ENCODE measurements at regions not wholly inside any gene's neighbourhood (a gene's known extent, or its start where the extent isn't known, plus 50 kb on each side); places are given as distances from the start of the nearest gene placed in this dataset.

GRCh38 chr6:23323897-23324296, 754.5 kb downstream of the HDGFL1 start:
- DNase-seq, result no peak

GRCh38 chr6:23325065-23325464, 755.7 kb downstream of the HDGFL1 start:
- DNase-seq, result no peak

- no peak for DNase-seq
Observed at GRCh38 chr6:23327621-23328020, 758.3 kb downstream of the HDGFL1 start.

DNA sequence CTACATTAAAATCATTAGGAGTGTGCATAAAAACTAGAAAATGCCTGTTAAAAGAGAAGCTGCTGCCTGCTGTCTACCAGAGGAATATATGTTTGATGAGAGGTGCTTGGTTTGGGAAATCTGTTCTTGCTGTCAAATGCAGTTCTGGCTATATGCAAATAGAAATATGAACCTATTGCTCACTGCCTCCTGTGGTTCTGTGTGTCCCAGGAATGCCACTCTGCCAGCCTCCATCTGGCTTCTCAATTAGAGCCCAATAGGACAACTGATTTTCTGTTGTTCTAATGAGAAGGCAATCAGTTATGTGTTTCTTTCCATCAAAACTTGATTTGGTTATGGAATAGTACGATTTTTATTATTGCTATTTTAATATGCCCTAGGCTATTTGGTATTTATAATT, 759.7 kb downstream of the HDGFL1 start:
- no peak for DNase-seq

DNA sequence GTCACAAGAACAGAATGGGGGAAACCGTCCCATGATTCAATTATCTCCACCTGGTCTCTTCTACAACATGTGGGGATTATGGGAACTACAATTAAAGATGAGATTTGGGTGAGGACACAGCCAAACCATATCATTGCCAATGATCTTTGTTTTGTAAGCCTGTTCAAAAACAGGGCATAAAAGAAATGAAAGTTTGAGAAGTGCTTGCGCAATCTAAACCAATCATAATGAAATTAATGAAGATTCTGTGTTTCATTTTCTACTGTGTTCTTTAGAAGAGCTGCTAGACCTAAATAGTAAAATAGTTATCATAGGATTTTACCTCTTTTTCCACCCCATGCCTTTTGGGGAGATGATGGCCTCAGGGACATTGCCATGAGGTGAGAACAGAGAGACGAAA, 761.3 kb downstream of the HDGFL1 start:
- no peak for DNase-seq

DNA sequence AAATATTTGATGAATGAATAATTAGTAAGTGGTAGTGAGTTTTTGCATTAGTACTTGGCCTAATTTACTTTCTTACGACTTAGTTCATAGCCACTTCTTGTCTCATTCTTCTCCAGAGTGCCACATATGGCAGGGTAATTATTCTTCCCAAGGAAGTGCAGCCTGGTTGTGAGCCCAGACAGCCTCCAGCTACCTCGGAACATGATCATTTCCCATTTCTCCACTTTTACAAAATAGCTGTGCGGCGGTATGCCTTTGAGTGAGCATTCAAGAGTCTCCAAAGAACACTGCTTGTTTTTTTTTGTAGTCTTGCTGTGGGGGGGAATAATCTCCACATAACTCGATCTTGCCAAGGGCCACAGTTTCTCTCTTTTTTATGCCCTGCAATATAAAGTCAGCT, 765.0 kb downstream of the HDGFL1 start:
- no peak for DNase-seq

DNA sequence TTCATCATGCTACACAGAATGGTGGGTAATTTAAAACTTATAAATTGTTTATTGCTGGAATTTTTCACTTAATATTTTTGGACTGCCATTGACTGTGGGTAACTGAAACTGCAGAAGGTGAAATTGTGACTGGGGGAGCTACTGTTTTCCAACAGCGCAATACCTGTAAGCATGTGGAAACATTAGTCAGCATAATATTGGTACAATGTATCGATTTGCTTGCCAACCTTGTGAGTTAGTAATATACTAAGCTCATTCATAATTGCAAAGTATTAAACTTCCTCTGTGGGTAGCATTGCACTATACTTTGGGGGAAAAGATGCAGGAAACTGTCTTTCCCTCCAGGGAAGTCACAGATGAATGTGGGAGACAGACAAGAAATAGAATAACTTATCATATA, 766.5 kb downstream of the HDGFL1 start:
- no peak for DNase-seq

DNA sequence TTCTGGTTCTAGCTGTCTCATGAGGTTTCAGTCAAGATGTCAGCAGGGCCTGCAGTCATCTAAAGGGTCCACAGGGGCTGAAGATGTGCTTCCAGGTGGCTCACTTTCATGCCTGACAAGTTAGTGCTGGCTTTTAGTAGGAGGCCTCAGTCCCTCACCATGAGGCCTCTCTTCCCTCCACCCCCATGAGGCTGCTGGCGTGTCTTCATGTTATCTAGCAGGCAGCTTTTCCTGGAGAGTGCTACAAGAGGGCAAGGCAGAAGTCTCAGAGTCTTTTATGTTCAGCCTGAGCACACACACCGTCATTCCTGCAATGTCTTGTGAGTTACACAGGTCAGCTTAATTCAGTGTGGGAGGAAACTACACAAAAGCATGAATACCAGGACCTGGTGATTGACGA, 769.9 kb downstream of the HDGFL1 start:
- no peak for DNase-seq

DNA sequence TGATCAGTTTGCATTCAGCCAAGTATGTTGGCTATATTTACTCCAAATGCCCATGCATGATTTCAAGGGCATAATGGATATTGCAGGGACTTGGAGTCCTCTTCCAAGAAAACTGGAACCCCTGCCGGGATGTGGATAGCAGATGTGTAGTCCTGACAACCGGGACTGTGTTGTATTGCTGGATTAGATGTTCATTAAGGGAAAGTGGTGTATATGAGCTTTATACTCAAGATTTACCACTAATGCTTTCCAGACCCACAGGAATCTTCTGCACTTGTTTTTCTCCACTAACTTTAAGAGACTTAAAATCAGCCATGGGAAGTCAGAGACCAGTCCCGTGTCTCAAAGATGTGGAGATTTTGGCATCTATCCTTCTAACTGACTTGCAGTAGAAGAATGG, 770.9 kb downstream of the HDGFL1 start:
- DNase-seq, result no peak

DNA sequence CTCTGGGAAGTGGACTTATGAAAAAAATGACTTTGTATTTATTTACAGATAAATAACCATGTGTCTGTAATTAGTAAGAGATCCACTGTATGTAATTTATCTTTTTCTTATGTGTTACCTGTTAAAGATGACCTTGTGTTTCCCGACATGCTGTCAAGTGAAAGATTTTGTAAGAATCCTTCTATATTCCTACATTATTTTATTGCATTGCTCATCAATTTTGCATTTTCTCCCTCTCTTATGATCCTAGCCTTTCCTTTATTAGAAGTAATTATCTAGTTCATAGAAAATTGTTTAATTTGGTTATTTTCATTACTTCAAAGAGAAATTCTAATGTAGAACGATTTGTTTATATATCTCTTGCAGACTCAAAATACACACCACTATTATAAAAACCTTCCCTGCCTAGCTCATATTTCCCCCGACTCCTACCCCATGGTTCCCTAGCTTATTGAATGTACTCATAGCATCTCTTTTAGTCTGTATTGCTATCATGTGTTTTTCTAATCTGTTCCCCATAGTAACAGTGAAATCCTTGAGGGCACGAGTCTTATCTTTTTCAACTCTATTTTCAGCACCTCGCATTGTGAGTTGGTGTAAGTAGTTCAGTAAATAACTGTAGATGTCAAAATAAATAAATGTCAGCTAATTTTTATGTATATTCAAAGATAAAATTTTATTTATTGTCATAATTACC, 774.4 kb downstream of the HDGFL1 start:
- DNase-seq, result no peak

DNA sequence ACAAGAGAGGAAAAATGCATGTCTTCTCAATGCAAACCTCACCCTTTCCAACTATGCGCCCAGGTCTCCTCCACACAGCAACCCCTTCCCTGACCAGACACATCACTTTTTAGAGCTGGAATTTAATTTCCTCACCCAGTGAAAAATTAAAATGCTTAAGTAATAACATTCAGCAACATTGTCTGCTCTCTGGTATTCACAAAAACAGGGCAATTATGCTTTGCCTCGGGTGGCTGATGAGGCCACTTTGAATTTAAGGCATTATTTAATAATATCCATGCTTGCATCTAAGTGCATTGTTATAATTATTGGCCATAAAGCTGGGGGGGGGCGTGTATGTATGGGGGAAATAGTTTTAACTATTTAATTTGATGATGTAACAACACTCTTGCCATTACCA, 777.8 kb upstream of the NRSN1 start:
- no peak for DNase-seq

DNA sequence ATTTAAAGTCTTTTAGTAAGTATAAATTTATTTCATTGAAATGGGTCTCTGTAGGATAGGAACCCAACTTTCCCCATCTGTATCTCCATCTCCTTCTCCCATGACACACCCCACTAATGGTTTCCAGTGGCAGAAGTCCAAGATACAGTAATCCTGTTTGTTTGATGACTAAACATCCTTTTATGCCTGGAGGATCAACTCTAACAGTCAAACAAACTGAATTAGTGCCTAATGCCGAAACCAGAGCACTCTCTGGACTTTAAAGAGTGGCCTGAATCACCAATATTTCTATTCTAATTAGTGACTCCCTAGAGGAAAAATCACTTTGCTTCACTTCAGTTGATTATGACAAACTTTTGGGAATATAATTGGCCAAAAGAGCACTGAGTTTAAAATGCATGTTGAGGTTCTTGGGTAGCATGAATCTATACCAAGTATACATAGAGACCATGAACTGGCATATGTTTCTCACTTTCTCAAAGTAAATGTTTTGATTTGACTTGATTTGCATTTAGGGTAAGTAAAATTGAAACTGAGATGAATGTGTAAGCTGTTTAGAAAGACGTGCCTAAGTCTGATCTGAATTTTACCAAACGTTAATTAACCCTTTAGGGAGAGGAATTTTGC, 776.4 kb upstream of the NRSN1 start:
- no peak for DNase-seq

GRCh38 chr6:23350752-23351453, 775.1 kb upstream of the NRSN1 start:
- DNase-seq, result no peak

DNA sequence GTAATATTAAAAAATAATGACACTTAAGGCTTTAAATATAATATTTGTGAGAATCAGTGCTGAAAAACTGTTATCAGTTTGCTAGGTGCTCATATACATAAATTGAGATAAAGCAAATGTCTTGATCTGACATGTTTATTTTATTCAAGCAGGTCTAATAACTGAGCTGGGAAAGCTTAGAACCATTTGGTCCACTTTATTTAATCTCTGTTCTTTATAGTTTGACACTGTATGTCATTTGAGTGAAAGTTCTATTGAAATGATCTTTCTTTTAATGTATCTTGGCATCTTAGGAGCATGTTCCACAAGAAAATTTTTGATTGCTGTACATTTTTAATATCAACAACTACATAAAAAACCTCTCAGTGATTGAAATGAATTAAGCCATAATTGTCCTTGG, 772.0 kb upstream of the NRSN1 start:
- no peak for DNase-seq

DNA sequence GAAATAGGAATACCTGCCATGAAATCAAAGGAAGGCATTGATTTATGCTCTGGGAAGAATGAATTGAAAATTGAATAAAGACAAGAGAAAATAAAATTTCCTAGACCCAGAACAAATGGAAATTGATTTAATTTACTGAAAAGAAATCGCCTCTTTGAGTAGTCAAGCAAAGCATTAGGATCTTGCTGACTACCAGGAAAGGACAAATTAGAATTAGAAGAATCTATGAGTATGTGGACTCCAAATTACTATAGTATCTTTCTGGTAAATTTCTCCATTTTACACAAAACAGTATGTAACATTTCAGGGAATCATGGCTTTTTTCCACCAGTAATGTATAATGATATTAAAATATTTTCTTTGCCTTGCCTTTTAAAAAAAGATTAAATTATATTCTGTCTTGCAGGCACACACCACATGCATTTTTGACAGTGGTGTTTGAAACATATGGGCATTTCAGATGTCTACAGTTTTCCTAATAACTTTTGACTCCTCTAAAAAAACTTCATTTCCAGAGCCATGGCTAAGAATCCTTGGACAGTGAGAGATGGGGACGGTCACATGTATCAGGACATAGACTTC, 768.7 kb upstream of the NRSN1 start:
- no peak for DNase-seq

DNA sequence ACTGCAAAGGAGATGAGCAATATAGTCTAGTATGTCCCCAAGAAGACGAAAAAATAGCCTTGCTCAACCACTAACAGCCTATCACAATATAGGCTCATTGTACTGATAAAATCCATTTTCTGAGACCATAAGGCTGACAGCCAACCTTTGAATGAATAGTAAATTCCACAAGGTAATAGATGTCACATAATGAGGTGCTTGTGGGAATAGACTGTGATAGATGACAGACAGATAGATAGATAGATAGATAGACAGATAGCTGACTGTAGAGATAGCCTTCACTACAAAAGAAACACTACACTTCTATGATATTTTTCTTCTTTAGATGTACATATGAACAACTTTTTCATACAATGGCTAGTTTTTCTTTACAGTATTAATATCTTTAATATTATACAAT, 760.3 kb upstream of the NRSN1 start:
- no peak for DNase-seq

GRCh38 chr6:23367311-23367710, 758.7 kb upstream of the NRSN1 start:
- DNase-seq, result no peak

DNA sequence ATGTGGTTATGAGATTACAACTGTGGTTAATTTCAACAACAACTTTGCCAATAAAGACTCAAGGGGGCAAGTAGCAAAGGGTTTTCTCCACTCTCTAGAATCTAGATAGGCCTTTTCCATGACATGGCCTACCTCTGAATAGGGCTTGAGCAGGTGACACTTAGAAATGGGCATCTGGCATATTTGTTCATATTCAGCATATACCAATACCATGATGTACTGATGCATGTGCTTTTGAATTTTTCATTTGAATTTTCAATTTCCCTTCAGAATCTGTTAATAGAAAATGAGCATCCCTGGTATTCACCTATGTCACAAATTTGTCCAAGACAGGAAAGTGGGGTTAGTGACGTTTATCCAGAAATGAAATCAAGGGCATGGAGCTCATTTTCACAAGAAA, 757.5 kb upstream of the NRSN1 start:
- DNase-seq, result no peak

DNA sequence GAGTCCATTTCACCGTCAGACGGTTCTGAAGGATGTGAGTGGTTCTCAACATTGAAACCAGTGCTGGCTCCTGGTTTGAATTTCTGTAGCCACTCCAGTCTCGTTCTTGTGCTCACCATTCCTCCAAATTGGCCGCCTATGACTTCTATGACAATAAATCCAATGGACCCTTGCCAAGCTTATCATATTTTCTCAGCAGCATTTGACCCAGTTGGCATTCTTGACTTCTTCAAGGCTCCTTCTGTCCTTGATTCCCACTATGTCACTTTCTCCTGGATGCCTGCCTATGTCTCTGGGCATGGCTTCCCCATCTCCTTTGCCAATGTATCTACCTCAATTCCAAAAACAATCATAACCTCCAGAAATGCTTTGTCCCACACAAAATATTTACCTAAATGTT, 756.0 kb upstream of the NRSN1 start:
- DNase-seq, result no peak

DNA sequence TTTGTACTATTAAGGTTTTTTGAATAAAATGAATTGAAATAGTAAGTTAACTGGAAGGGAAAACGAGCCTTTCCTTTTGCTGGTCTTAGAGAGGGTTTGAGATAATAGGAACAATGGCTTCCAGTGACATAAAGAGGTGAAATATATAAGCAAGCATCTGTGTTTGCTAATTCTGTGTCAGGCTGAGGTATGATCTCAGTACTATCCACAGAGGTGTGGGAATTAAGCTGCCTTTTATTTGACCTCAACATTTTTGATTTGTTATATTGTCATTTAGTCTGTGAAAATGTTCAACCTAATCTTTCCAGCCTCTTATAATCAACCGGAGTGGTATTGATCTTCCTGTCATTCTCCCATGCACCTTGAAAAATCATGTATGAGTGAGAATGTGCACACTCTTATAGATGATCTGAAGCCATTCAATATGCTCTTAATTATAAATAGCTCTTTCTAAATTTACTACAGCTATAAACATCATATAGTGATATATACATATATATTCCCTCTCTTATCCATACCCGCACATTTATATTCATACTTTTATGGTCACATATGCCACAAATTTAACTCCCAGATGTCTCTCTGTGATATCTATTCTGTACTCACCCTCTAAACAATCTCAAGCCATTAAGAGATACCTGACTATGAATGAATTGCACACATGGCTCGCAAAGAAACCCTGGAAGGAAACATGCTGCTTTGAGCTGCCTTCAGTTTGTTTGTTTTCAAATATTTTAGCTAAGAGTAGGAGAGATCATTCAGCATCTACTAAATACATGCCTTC, 754.7 kb upstream of the NRSN1 start:
- no peak for DNase-seq

GRCh38 chr6:23377830-23378229, 748.2 kb upstream of the NRSN1 start:
- no peak for DNase-seq

DNA sequence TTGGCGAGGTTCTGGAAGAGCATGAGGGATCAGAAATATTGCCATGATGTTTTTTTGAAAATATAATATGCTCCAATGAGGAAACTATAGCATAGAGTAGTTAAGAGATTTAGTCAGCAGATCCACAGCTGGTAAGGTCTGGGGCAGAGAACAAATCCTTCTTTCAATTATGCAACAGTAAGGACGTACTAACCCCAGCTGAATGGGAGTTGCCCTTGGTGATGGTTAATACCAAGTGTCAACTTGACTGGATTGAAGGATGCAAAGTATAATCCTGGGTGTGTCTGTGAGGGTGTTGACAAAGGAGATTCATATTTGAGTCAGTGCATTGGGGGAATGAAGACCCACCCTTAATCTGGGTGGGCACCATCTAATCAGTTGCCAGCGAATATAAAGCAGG, 745.5 kb upstream of the NRSN1 start:
- DNase-seq, result no peak
